H1 (cell line): ENCODE measurements at regions not wholly inside any gene's neighbourhood (a gene's known extent, or its start where the extent isn't known, plus 50 kb on each side); places are given as distances from the start of the nearest gene placed in this dataset.

ENCODE experiments used
- CTCF ChIA-PET: fragments of 300-600 bp; sonication (Branson Sonifier 250); formaldehyde crosslinking; loops from one replicate; lab custom pipeline; 2021; ENCODE audit not compliant: partially characterized antibody; lab: Charles Lee
- POLR2A ChIA-PET: fragments of 300-600 bp; sonication (Branson Sonifier 250); formaldehyde crosslinking; loops from one replicate; lab custom pipeline; 2021; ENCODE audit warnings: inconsistent platforms; ENCODE audit not compliant: partially characterized antibody; lab: Charles Lee
- DNase-seq, 2 experiments: peaks; one replicate each; pipeline versions ENCODE4 v3.0.0 to v3.0.0-alpha.2; 2010 to 2022; ENCODE audit warnings: low spot score in 2 of 2, low read depth in 1 of 2, mixed read lengths in 1 of 2
- FAIRE-seq: peaks from 2 replicates; lab custom pipeline; 2011; peaks lifted over from hg19 to GRCh38; lab: Jason Lieb, UNC
- H2AFZ ChIP-seq: 2 replicates; pipeline ENCODE4 v1.8.1; 2012; ENCODE audit warnings: low read length, inconsistent platforms
- H2AK5ac ChIP-seq: 2 replicates; pipeline ENCODE4 v1.6.1; 2013; ENCODE audit warnings: low read depth, low read length
- H2BK120ac ChIP-seq: replicated peaks from 2 replicates; pipeline ENCODE3; 2013; ENCODE audit warnings: low read depth, low read length, inconsistent platforms
- H2BK12ac ChIP-seq: 2 replicates; pipeline ENCODE4 v1.6.1; 2013; ENCODE audit warnings: low read depth, low read length
- H2BK15ac ChIP-seq: 2 replicates; pipeline ENCODE4 v1.6.1; 2013; ENCODE audit warnings: low read length
- H2BK20ac ChIP-seq: 2 replicates; pipeline ENCODE4 v1.6.1; 2013; ENCODE audit warnings: low read length
- H2BK5ac ChIP-seq: 2 replicates; pipeline ENCODE4 v1.6.1; 2013; ENCODE audit warnings: low read depth, low read length
- H3K14ac ChIP-seq: 2 replicates; pipeline ENCODE4 v1.6.1; 2013; ENCODE audit warnings: inconsistent platforms; ENCODE audit not compliant: insufficient read length
- H3K18ac ChIP-seq: 2 replicates; pipeline ENCODE4 v1.6.1; 2013; ENCODE audit warnings: low read length; ENCODE audit errors: extremely low read depth
- H3K23ac ChIP-seq: 2 replicates; pipeline ENCODE4 v1.6.1; 2013; ENCODE audit warnings: inconsistent platforms; ENCODE audit not compliant: insufficient read length
- H3K23me2 ChIP-seq: 2 replicates; pipeline ENCODE4 v1.6.1; 2013; ENCODE audit warnings: low read depth, low read length
- H3K27ac ChIP-seq: 2 replicates; pipeline ENCODE4 v1.6.1; 2011; ENCODE audit warnings: low read depth, low read length, inconsistent platforms
- H3K27me3 ChIP-seq, 4 experiments: replicated peaks in 1 of 4; 1 replicate in 1 of 4; 2 replicates in 3 of 4; pipeline versions ENCODE4 v1.6.1 to v1.8.1; 2011 to 2013; ENCODE audit warnings: low read length in 3 of 4, mild to moderate bottlenecking in 3 of 4, inconsistent platforms in 2 of 4, mixed read lengths in 2 of 4, moderate library complexity in 1 of 4; ENCODE audit not compliant: control insufficient read depth in 3 of 4, insufficient read depth in 3 of 4; ENCODE audit errors: extremely low read depth in 1 of 4
- H3K36me3 ChIP-seq, 4 experiments: 2 replicates each; pipeline versions ENCODE4 v1.6.1 to v1.8.1; 2011 to 2013; ENCODE audit warnings: mild to moderate bottlenecking in 4 of 4, low read length in 3 of 4, moderate library complexity in 2 of 4, control low read depth in 1 of 4, inconsistent platforms in 1 of 4; ENCODE audit not compliant: insufficient read depth in 4 of 4, control insufficient read depth in 2 of 4
- H3K4ac ChIP-seq: replicated peaks from 2 replicates; pipeline ENCODE3; 2013; ENCODE audit warnings: low read length, low read depth, mixed read lengths, inconsistent platforms; ENCODE audit not compliant: insufficient read length
- H3K4me1 ChIP-seq, 4 experiments: replicated peaks in 1 of 4; 1 replicate in 1 of 4; 2 replicates in 3 of 4; pipeline versions ENCODE4 v1.6.1 to v1.8.1; 2011 to 2013; ENCODE audit warnings: low read length in 3 of 4, inconsistent platforms in 2 of 4, mixed read lengths in 1 of 4; ENCODE audit not compliant: insufficient read depth in 4 of 4, control insufficient read depth in 3 of 4
- H3K4me2 ChIP-seq, 2 experiments: 2 replicates each; pipeline versions ENCODE4 v1.6.1 to v1.8.1; 2011 to 2013; ENCODE audit warnings: low read depth in 2 of 2, low read length in 2 of 2, control low read depth in 1 of 2, inconsistent platforms in 1 of 2, mild to moderate bottlenecking in 1 of 2; ENCODE audit not compliant: insufficient read depth in 1 of 2
- H3K4me3 ChIP-seq, 4 experiments: fragments of 200-600, 300-600 bp in 1 of 4; sonication (generic), shearing (Covaris generic), sonication (Bioruptor Twin) in 1 of 4; 2 replicates each; pipeline versions ENCODE4 v1.5.1 to v1.8.1; 2011 to 2016; ENCODE audit warnings: low read length in 4 of 4, low read depth in 3 of 4, control low read depth in 2 of 4, inconsistent platforms in 2 of 4, mild to moderate bottlenecking in 2 of 4, mixed read lengths in 1 of 4, moderate library complexity in 1 of 4; ENCODE audit not compliant: insufficient read depth in 2 of 4; ENCODE audit errors: extremely low read depth in 1 of 4
- H3K56ac ChIP-seq: replicated peaks from 2 replicates; pipeline ENCODE3; 2013; ENCODE audit warnings: low read depth, mild to moderate bottlenecking, mixed read lengths, low read length, inconsistent platforms; ENCODE audit not compliant: insufficient read length
- H3K79me1 ChIP-seq: 2 replicates; pipeline ENCODE4 v1.6.1; 2013; ENCODE audit warnings: low read depth, low read length, control low read depth
- H3K79me2 ChIP-seq, 2 experiments: 2 replicates each; pipeline versions ENCODE4 v1.6.1 to v1.8.1; 2012 to 2013; ENCODE audit warnings: low read length in 2 of 2, mild to moderate bottlenecking in 2 of 2, inconsistent platforms in 1 of 2; ENCODE audit not compliant: insufficient read depth in 2 of 2, control insufficient read depth in 1 of 2
- H3K9ac ChIP-seq, 4 experiments: replicated peaks in 1 of 4; 1 replicate in 1 of 4; 2 replicates in 3 of 4; pipeline versions ENCODE4 v1.6.1 to v1.8.1; 2011 to 2013; ENCODE audit warnings: low read depth in 3 of 4, low read length in 3 of 4, control low read depth in 2 of 4, mild to moderate bottlenecking in 2 of 4, moderate library complexity in 2 of 4, inconsistent platforms in 1 of 4; ENCODE audit errors: extremely low read depth in 1 of 4
- H3K9me3 ChIP-seq, 2 experiments: 2 replicates each; pipeline versions ENCODE4 v1.6.1 to v1.8.1; 2012 to 2013; ENCODE audit warnings: mild to moderate bottlenecking in 2 of 2, moderate library complexity in 2 of 2, control low read depth in 1 of 2, inconsistent platforms in 1 of 2, low read depth in 1 of 2, low read length in 1 of 2, mixed read lengths in 1 of 2; ENCODE audit not compliant: insufficient read depth in 2 of 2
- H4K20me1 ChIP-seq, 2 experiments: replicated peaks in 1 of 2; 2 replicates each; pipeline versions ENCODE3 to v1.8.1; 2011 to 2013; ENCODE audit warnings: inconsistent platforms in 2 of 2, low read length in 2 of 2, mild to moderate bottlenecking in 1 of 2; ENCODE audit not compliant: insufficient read depth in 2 of 2, control insufficient read depth in 1 of 2
- H4K5ac ChIP-seq: 2 replicates; pipeline ENCODE4 v1.6.1; 2013; ENCODE audit warnings: low read length, low read depth, mixed read lengths, inconsistent platforms; ENCODE audit not compliant: insufficient read length
- H4K8ac ChIP-seq: 2 replicates; pipeline ENCODE4 v1.8.0; 2013; ENCODE audit warnings: mild to moderate bottlenecking, moderate library complexity, low read length, inconsistent platforms; ENCODE audit not compliant: insufficient read depth; ENCODE audit errors: extremely low read depth
- H4K91ac ChIP-seq: replicated peaks from 2 replicates; pipeline ENCODE3; 2013; ENCODE audit warnings: low read length, mixed read lengths, inconsistent platforms; ENCODE audit not compliant: insufficient read length
- CBX8 ChIP-seq: fragments of 300-800, 300-1000 bp; sonication (generic); IDR thresholded peaks from 2 replicates; pipeline ENCODE4 v1.7.1; 2016; ENCODE audit warnings: low read depth, low read length, borderline replicate concordance
- EP300 ChIP-seq, 2 experiments: IDR thresholded peaks; 1 replicate in 1 of 2; 2 replicates in 1 of 2; pipeline ENCODE4 v1.6.1; 2011 to 2012; ENCODE audit warnings: low read depth in 2 of 2, low read length in 2 of 2, mild to moderate bottlenecking in 2 of 2, borderline replicate concordance in 1 of 2, inconsistent platforms in 1 of 2, moderate library complexity in 1 of 2
- GTF2F1 ChIP-seq: IDR thresholded peaks from 2 replicates; pipeline ENCODE4 v1.6.1; 2012; ENCODE audit warnings: low read depth, low read length, improper control_type of control experiment, borderline replicate concordance
- KDM1A ChIP-seq: fragments of 200-600, 300-600 bp; sonication (generic); IDR thresholded peaks from 2 replicates; pipeline ENCODE4 v1.7.1; 2016; ENCODE audit warnings: mild to moderate bottlenecking, low read length, borderline replicate concordance
- NANOG ChIP-seq: IDR thresholded peaks from 2 replicates; pipeline ENCODE4 v1.6.1; 2011; ENCODE audit warnings: low read length, low read depth, mild to moderate bottlenecking, inconsistent platforms; ENCODE audit not compliant: insufficient read depth, poor library complexity, severe bottlenecking
- NRF1 ChIP-seq: IDR thresholded peaks from 2 replicates; pipeline ENCODE4 v1.6.1; 2011; ENCODE audit warnings: mild to moderate bottlenecking, low read depth, low read length, improper control_type of control experiment
- SIRT6 ChIP-seq: IDR thresholded peaks from one replicate; pipeline ENCODE4 v1.7.1; 2012; ENCODE audit warnings: low read length, inconsistent platforms
- SIX5 ChIP-seq: IDR thresholded peaks from 2 replicates; pipeline ENCODE4 v1.6.1; 2011; ENCODE audit warnings: mild to moderate bottlenecking, low read depth, low read length
- SUZ12 ChIP-seq: fragments of 200-600 bp; sonication (generic); IDR thresholded peaks from 2 replicates; pipeline ENCODE4 v1.6.1; 2012; ENCODE audit warnings: mild to moderate bottlenecking, inconsistent platforms, low read length, moderate library complexity, mixed read lengths
- TAF7 ChIP-seq: optimal IDR thresholded peaks from 2 replicates; pipeline ENCODE3; 2011; ENCODE audit warnings: low read depth, mild to moderate bottlenecking, inconsistent platforms, low read length, moderate library complexity, borderline replicate concordance
- TEAD4 ChIP-seq: IDR thresholded peaks from 2 replicates; pipeline ENCODE4 v1.6.1; 2012; ENCODE audit warnings: low read depth, low read length, inconsistent platforms, mixed read lengths
- YY1 ChIP-seq: IDR thresholded peaks from 2 replicates; pipeline ENCODE4 v1.6.1; 2011; ENCODE audit warnings: low read depth, mild to moderate bottlenecking, low read length
- WGBS, 2 experiments: shearing (Covaris generic) in 1 of 2; methylation state at CpG; one replicate each; pipeline versions ENCODE4 v1.1.6 to v1.1.7; 2013 to 2015; ENCODE audit warnings: low lambda C conversion rate in 2 of 2, mixed read lengths in 2 of 2, inconsistent platforms in 1 of 2, low coverage in 1 of 2, missing lambda C conversion rate in 1 of 2; ENCODE audit not compliant: insufficient replicate concordance in 2 of 2, insufficient coverage in 1 of 2, insufficient read length in 1 of 2; ENCODE audit errors: extremely low coverage in 1 of 2, missing lambda C conversion rate in 1 of 2; 5-methylcytosine and 5-hydroxymethylcytosine counted together
- TF ChIP-seq, protein P1 (sequence below): IDR thresholded peaks from 2 replicates; pipeline ENCODE4 v1.6.1; 2012; ENCODE audit warnings: inconsistent platforms
- TF ChIP-seq, protein P2 (sequence below): IDR thresholded peaks from 2 replicates; pipeline ENCODE4 v1.6.1; 2011; ENCODE audit warnings: low read length, improper control_type of control experiment

DNA sequence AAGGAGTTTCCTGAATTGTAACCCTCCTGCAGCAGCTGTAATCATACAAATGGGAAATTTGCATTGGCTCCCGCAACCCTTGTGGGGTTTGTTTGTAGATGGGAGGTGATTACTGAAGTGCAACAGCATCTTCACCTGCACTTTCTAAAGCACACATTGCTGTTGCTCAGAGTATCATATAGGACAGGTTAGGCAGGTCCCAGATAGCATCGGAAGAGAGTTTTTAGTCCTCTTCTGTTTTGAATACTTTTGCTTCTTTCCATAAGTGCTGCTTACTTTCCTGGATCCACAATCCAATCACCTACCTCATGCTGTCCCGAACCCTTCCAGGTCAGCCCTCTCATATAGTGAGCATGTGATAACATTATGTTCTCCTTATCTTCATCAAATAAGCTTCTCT is 300.4 kb downstream of the PTPRC start:
- H3K23me2 ChIP-seq, result no peaks in the 10 kb centered on the region
- DNase-seq, result no peak
- H3K18ac ChIP-seq, result no peak overlapping the region
- H3K9ac ChIP-seq, result no peak overlapping the region
- H3K9me3 ChIP-seq, result no peaks in the 10 kb centered on the region
- H2AK5ac ChIP-seq, result no peak overlapping the region
- no peaks in the 10 kb centered on the region for H3K79me2 ChIP-seq
- no peak overlapping the region for H2BK15ac ChIP-seq
- no peaks in the 10 kb centered on the region for H3K27me3 ChIP-seq
- no peak overlapping the region for H3K14ac ChIP-seq
- ChIA-PET POLR2A (no interaction called here), CTCF (no interaction called here)
- H4K8ac ChIP-seq, result no peak overlapping the region
- H3K4ac ChIP-seq, result no peak overlapping the region
- no peak for FAIRE-seq
- no peak overlapping the region for H3K27ac ChIP-seq
- no peak overlapping the region for H3K56ac ChIP-seq
- H3K4me3 ChIP-seq, result no peak overlapping the region
- WGBS, 2 experiments, result 90% methylated on average over 3 of the region's 3 CpGs; no CpG with 5 or more reads in 1 of the 2 experiments
- H4K20me1 ChIP-seq, result no peaks in the 10 kb centered on the region
- no peak overlapping the region for H2BK12ac ChIP-seq
- H2BK5ac ChIP-seq, result no peak overlapping the region
- no peak overlapping the region for H3K23ac ChIP-seq
- H3K4me2 ChIP-seq, result no peak overlapping the region
- H3K79me1 ChIP-seq, result no peaks in the 10 kb centered on the region
- no peaks in the 10 kb centered on the region for H3K36me3 ChIP-seq
- H4K5ac ChIP-seq, result no peak overlapping the region
- H2AFZ ChIP-seq, result no peak overlapping the region
- H4K91ac ChIP-seq, result no peak overlapping the region
- no peak overlapping the region for H2BK20ac ChIP-seq
- H2BK120ac ChIP-seq, result no peak overlapping the region
- peaks cover 0 to 3% (median 0%) of the 10 kb centered on the region in 4 experiments; a peak in 1 of 7 replicates for H3K4me1 ChIP-seq
- TF ChIP-seq SIX5 (no peak), YY1 (no peak), SUZ12 (no peak), NRF1 (no peak), TAF7 (no peak), KDM1A (no peak), NANOG (no peak), GTF2F1 (no peak), TEAD4 (no peak), EP300 (IDR thresholded peaks at IDR 0.05; ENCODE audit: borderline replicate concordance in 1 of 2, low read depth in 2 of 2, low read length in 2 of 2) (no peak), CBX8 (no peak), SIRT6 (no peak)
- TF ChIP-seq, protein P1, sequence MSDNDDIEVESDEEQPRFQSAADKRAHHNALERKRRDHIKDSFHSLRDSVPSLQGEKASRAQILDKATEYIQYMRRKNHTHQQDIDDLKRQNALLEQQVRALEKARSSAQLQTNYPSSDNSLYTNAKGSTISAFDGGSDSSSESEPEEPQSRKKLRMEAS, result no peak
- TF ChIP-seq, protein P2, sequence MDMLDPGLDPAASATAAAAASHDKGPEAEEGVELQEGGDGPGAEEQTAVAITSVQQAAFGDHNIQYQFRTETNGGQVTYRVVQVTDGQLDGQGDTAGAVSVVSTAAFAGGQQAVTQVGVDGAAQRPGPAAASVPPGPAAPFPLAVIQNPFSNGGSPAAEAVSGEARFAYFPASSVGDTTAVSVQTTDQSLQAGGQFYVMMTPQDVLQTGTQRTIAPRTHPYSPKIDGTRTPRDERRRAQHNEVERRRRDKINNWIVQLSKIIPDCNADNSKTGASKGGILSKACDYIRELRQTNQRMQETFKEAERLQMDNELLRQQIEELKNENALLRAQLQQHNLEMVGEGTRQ, result no peak
